Fibroblast of lung (primary cell): ENCODE measurements at regions not wholly inside any gene's neighbourhood (a gene's known extent, or its start where the extent isn't known, plus 50 kb on each side); places are given as distances from the start of the nearest gene placed in this dataset.

ENCODE experiments used
- CTCF ChIP-seq, 2 donors: IDR thresholded peaks in 1 of 2; conservative IDR thresholded peaks in 1 of 2; 1 replicate in 1 of 2; 2 replicates in 1 of 2; pipeline ENCODE4 v1.5.1; 2011 to 2012; ENCODE audit warnings: low read length in 2 of 2, control low read depth in 1 of 2, inconsistent platforms in 1 of 2, low read depth in 1 of 2, mild to moderate bottlenecking in 1 of 2
- EZH2 ChIP-seq: IDR thresholded peaks from 2 replicates; pipeline ENCODE4 v1.5.1; 2012; ENCODE audit warnings: low read length, control low read depth, mild to moderate bottlenecking; ENCODE audit errors: missing control alignments

GRCh38 chr20:20972490-20972889, 133.7 kb downstream of the LINC00237 start:
- TF ChIP-seq CTCF (conservative IDR thresholded peaks at IDR 0.05 in 1 of 2, IDR thresholded peaks at IDR 0.05 in 1 of 2; ENCODE audit: low read depth in 1 of 2, low read length in 2 of 2): no peak
- TF ChIP-seq EZH2: no peak
